OCI-LY3 (cell line): ENCODE measurements at regions not wholly inside any gene's neighbourhood (a gene's known extent, or its start where the extent isn't known, plus 50 kb on each side); places are given as distances from the start of the nearest gene placed in this dataset.

ENCODE experiments used
- EZH2phosphoT487 ChIP-seq: fragments of 200-600 bp; shearing (Covaris generic); IDR thresholded peaks from 2 replicates; pipeline ENCODE4 v1.6.1; 2018; ENCODE audit warnings: antibody characterized with exemption, mixed run types, low read depth
- TF ChIP-seq, protein P1 (sequence below): fragments of 200-600, 300-600 bp; sonication (generic); IDR thresholded peaks from 2 replicates; pipeline ENCODE4 v1.5.1; 2014; ENCODE audit warnings: antibody characterized with exemption, low read length, low read depth

DNA sequence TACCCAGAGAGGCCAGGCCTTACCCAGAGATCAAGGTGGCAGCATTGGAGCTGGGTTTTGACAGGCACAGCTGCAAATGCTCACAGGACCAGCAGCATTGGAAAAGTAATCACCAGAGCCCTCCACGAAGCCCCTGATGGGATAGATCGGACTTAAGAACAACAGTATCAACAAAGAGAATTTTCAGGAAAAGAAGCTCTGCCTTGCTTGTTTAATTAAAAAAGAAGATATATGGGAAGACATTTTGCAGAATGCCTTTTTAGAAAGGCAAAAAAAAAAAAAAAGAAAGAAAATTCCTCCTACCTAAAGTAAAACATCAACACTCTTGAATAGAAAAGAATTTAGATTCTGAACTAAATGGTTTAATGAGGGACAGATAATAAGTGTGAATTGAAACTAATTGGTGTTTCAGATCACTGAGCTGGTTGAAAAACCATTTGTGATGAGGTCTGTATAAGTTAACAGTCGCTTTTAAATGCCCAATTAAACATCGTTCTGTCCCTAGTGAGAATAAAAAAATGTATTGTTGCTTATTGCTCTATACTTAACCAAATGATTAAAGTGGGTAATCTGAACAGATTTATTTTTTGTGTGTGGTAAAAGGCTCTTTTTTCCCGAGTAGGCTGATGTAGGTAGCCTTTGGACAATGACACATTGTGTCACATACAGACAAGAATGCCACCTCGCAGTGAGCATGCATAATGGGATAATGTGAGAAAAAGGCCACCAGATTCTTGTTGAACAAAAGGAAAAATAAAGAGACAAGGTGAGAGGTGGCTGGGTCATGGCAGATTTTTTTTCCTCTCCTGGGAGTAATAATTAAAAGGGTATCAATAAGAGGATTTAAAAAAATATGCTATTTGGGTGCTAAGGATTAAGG is 93.0 kb upstream of the ARGLU1 start:
- TF ChIP-seq, protein P1, sequence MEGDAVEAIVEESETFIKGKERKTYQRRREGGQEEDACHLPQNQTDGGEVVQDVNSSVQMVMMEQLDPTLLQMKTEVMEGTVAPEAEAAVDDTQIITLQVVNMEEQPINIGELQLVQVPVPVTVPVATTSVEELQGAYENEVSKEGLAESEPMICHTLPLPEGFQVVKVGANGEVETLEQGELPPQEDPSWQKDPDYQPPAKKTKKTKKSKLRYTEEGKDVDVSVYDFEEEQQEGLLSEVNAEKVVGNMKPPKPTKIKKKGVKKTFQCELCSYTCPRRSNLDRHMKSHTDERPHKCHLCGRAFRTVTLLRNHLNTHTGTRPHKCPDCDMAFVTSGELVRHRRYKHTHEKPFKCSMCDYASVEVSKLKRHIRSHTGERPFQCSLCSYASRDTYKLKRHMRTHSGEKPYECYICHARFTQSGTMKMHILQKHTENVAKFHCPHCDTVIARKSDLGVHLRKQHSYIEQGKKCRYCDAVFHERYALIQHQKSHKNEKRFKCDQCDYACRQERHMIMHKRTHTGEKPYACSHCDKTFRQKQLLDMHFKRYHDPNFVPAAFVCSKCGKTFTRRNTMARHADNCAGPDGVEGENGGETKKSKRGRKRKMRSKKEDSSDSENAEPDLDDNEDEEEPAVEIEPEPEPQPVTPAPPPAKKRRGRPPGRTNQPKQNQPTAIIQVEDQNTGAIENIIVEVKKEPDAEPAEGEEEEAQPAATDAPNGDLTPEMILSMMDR, result no peak
- no peak for TF ChIP-seq EZH2phosphoT487
